Mesenteric fat pad (tissue), 1 donor: ENCODE measurements at regions not wholly inside any gene's neighbourhood (a gene's known extent, or its start where the extent isn't known, plus 50 kb on each side); places are given as distances from the start of the nearest gene placed in this dataset.
"Not testable (repeated sequence)": the region's sequence is repeated elsewhere in the genome, so short reads cannot be mapped to it uniquely, and the experiment has no call there.

Source experiments
- DNase-seq: peaks from one replicate; pipeline ENCODE4 v3.0.0-alpha.2; 2020; ENCODE audit warnings: low spot score
- donor health status: DM: yes; HTN: yes; CAD: no.

- DNase-seq, result no peak
Measured at GRCh38 chr21:15425049-15425448, 304.7 kb upstream of the USP25 start.

DNA sequence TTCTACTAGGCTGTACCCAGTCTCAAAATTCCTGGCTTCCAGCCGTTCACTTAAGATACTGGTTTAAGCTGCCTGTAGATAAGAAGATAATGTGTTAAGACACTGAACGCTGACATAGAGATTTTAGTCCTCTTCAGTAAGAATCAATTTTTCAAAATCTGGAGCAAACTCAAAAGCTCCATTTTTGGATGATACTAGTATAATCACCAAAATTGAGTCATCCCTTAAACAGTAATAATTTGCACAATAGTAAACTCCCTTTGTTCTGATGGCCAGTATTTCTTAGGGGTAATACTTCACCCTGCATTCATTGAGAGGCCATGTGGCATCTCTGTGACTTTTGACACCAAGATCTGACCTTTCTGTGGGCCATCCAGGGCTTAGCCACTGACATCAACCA, 299.8 kb upstream of the USP25 start:
- DNase-seq, result no peak

DNA sequence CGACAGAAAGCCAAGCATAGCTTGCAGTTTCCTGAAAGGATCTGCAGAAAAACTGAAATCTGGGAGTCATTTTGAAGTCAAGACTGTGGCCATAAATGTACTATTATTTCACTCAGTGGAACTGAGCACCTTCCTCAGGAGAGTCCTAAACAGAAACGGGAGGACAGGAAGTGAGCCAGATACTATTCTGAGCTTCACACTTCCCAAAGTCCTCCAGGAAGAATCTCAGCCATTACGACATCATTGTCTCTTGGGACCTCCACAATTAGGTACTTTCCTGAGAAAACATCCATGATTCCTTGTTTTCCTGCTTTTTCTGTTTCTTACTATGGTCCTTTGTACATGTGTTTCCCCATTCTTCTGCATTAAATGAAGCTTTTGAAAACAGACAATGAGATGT, 299.2 kb upstream of the USP25 start:
- no peak for DNase-seq

DNA sequence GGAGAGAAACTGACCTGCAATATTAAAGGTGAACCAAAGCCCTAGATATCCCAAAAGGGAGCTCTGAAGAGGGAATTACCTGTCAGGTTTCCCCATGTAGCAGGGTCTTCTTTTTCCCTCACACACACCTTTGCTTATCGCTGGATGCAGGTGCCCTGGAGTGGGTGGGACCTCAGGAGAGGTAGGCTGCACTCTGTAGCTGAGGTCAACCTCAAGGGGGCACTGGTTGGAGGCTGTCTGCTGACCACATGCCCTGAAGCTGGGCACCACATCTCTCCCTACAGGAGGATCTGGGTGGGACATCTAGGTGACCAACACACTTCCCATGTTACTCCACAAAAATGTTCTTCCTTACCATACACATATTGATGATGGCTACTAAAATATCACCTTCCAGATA, 298.7 kb upstream of the USP25 start:
- no peak for DNase-seq

- no peak for DNase-seq
Measured at GRCh38 chr21:15433091-15433490, 296.7 kb upstream of the USP25 start.

DNA sequence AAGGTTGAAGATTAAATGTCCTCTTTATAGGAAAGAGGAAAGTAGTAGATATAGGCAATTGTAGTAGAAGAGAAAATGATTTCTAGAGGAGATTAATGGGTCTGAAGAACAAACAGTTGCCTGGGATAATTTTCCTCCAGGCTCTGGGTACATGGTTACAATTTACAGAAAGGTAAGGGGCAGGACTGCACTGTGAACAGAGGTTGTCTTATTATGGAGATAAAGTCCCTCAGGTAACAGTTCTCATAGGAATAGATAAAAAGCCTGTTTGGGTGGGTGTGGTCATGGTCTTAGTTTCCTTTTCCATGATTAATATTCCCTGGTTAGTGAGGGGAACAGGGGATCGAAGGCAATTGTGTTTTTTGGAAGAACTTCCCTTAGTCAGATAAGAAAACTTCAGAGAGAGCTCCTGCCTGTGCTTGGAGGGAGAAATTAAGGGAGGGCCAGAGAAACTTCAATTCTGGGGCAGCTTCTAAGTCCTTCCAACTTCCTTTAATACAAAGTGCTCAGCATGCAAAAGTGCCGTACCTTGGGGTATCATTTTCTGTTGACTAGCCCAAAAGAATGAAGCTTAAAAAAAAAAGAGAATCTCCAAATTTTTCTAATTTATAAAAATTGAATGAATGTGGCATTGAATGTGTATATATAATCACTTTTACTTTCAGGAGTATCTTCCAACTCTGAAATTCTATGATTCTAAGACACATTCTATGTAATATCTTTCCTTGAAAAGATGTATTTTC, 295.4 kb upstream of the USP25 start:
- no peak for DNase-seq

DNA sequence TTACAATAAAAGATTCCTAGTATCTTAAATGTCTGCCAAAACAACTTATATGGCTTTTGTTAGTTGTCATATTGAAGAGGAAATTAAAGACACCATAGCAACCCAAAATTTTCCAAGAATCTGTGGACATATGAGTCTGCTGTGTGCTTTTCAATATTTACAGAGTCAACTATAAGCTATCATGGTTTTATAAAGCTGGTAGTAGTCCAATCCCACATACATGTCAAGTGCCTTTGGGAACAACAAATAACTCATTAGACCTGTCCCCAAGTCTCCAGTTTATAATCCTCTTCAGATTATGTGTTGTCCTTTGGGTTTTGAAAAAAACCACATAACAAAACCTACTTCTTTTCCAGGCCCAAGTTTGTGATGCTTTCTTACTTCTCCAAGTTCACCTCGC, 293.8 kb upstream of the USP25 start:
- no peak for DNase-seq

- no peak for DNase-seq
Measured at GRCh38 chr21:15437883-15438282, 291.9 kb upstream of the USP25 start.

- no peak for DNase-seq
Measured at GRCh38 chr21:15439726-15440125, 290.1 kb upstream of the USP25 start.

DNA sequence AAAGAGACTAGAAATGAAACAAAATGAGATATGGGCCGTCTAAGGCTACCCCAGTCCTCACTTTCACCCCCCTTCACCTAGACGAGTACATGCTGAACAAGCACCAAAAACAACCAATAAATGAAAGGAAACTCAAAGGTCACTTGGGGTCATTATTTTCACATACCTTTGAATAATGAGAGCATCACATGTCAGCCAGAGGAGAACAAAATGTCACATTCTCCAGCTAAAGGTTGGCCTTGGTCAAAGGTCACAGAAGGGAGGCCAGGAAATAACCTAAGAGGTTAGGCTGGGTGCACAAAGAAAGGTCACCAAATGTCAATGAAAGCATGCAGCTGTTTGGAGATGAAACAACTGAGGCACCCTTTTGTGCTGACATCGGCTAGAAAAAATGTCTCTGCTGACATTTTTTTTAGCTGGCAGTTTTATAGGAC, 288.7 kb upstream of the USP25 start:
- no peak for DNase-seq

DNA sequence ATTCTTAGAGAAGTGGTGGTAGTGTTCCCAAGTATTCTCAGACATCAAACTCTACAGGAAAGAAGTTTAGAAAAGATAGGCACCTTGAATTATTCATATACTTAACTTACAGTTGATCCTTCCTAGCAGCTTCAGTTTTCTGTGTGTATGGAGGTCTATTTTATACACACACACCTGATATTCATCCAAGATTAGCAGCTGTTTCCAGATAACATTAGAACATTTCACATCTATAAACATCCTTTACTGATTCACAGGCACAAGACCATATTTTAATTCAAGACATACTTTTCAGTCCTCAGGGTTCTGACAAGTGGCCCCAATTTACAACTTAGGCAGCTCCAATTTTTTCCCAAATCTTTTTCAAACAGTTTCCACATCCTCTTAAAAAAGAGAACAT, 287.8 kb upstream of the USP25 start:
- no peak for DNase-seq

GRCh38 chr21:15442743-15443469, 286.9 kb upstream of the USP25 start:
- DNase-seq, result no peak

DNA sequence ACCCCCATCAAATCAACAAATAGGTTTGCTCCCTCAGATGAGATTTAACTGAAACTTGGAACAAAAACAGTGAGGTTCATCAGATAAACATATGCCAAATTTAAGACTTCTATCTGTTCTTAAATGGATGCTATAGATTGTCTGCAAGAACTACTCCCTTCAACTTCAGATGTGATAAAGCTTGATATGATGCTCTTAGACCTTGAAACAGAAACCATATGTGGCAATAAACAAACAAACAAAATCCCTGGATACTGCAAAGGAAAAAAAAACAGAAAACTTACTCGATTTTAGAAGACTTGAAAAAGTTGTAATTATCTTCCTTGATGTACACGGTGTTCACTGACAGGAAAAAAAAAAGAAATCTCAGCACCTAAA, 286.1 kb upstream of the USP25 start:
- DNase-seq, result no peak

- no peak for DNase-seq
Measured at GRCh38 chr21:15444118-15444960, 285.4 kb upstream of the USP25 start.

GRCh38 chr21:15445327-15445726, 284.5 kb upstream of the USP25 start:
- no peak for DNase-seq

- DNase-seq, result no peak
Measured at GRCh38 chr21:15446223-15446622, 283.6 kb upstream of the USP25 start.

GRCh38 chr21:15449556-15449955, 280.2 kb upstream of the USP25 start:
- DNase-seq, result no peak

DNA sequence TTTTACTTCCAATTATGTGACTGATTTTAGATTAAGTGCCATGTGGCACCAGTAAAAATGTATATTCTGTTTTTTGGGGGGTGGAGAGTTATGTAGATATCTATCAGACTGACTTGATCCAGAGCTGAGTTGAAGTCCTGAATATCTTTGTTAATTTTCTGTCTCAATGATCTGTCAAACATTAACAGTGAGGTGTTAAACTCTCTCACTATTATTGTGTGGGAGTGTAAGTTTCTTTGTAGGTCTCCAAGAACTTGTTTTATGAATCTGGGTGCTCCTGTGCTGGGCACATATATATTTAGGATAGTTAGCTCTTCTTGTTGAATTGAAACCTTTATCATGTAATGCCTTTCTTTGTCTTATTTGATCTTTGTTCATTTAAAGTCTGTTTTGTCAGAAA, 276.5 kb upstream of the USP25 start:
- DNase-seq, result no peak

- not testable (repeated sequence) for DNase-seq
Measured at GRCh38 chr21:15453785-15454184, 276.0 kb upstream of the USP25 start.

DNA sequence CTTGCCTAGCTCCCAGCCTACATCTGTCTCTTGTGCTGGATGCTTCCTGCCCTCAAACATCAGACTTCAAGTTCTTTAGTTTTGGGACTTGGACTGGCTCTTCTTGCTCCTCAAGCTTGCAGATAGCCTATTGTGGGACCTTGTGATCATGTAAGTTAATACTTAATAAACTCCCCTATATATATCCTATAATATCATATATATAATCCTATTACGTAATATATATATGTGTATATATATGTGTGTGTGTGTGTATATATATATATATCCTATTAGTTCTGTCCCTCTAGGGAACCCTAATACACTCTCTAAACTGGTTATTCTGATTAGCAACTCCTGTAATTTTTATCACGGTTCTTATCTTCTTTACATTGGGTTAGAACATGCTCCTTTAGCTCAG, 274.9 kb upstream of the USP25 start:
- DNase-seq, result not testable (repeated sequence)

- DNase-seq, result no peak
Measured at GRCh38 chr21:15455819-15456462, 273.8 kb upstream of the USP25 start.

DNA sequence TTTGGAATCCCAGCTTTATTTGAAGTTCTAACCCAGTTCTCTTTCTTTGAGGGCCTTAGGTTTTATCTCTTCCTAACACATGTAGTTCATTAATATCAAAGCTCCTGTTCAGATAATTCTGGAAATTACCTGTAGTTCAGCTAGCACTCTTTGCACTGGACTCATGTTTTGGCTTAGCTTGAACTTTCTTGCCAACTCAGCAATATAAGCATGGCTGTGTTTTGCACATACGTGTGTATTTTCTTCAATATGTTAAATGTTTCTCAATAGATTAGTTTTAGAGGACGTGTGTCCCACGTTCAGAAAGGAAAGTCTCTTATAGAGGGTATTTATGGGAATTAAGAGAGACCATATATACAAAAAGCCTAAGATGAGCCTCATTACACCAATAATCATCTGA, 271.8 kb upstream of the USP25 start:
- DNase-seq, result no peak
